Neuronal stem cell (in vitro differentiated cells): ENCODE measurements at regions not wholly inside any gene's neighbourhood (a gene's known extent, or its start where the extent isn't known, plus 50 kb on each side); places are given as distances from the start of the nearest gene placed in this dataset.
A peak's percentile ranks its signal among the peaks of the same experiment; 100 is the strongest.

Experiments
- DNase-seq: peaks from one replicate; pipeline ENCODE4 v3.0.0-alpha.2; 2013; ENCODE audit warnings: low spot score
- H2AFZ ChIP-seq: one replicate; pipeline ENCODE4 v1.6.1; 2013; ENCODE audit warnings: mild to moderate bottlenecking, low read length, inconsistent platforms
- H2AK5ac ChIP-seq: 2 replicates; pipeline ENCODE4 v1.6.1; 2013; ENCODE audit warnings: low read depth, mild to moderate bottlenecking, inconsistent platforms, low read length, moderate library complexity, mixed read lengths
- H2BK120ac ChIP-seq: 2 replicates; pipeline ENCODE4 v1.6.1; 2013; ENCODE audit warnings: low read depth, mild to moderate bottlenecking, inconsistent platforms, low read length, moderate library complexity, mixed read lengths
- H2BK12ac ChIP-seq: one replicate; pipeline ENCODE4 v1.6.1; 2013; ENCODE audit warnings: low read length, inconsistent platforms
- H2BK15ac ChIP-seq: 2 replicates; pipeline ENCODE4 v1.6.1; 2013; ENCODE audit warnings: mild to moderate bottlenecking, low read length, inconsistent platforms, mixed read lengths
- H2BK5ac ChIP-seq: one replicate; pipeline ENCODE4 v1.6.1; 2013; ENCODE audit warnings: inconsistent platforms, mild to moderate bottlenecking, low read length, moderate library complexity
- H3K14ac ChIP-seq: one replicate; pipeline ENCODE4 v1.6.1; 2013; ENCODE audit warnings: low read length, inconsistent platforms
- H3K18ac ChIP-seq: 2 replicates; pipeline ENCODE4 v1.6.1; 2013; ENCODE audit warnings: low read length, inconsistent platforms
- H3K23ac ChIP-seq: 2 replicates; pipeline ENCODE4 v1.6.1; 2013; ENCODE audit warnings: low read depth, mild to moderate bottlenecking, mixed read lengths, low read length, inconsistent platforms; ENCODE audit not compliant: poor library complexity
- H3K27ac ChIP-seq: replicated peaks from 3 replicates; pipeline ENCODE4 v1.5.1; 2013; ENCODE audit warnings: low read length, inconsistent platforms
- H3K27me3 ChIP-seq, 3 experiments: 2 replicates each; pipeline ENCODE4 v1.6.1; 2013; ENCODE audit warnings: low read length in 3 of 3, mild to moderate bottlenecking in 2 of 3, inconsistent platforms in 1 of 3, low read depth in 1 of 3, mixed read lengths in 1 of 3, moderate library complexity in 1 of 3; ENCODE audit not compliant: control insufficient read depth in 3 of 3, insufficient read depth in 3 of 3
- H3K36me3 ChIP-seq, 2 donors: replicated peaks in 1 of 2; 2 replicates each; pipeline ENCODE4 v1.6.1; 2013; ENCODE audit warnings: low read length in 2 of 2; ENCODE audit not compliant: control insufficient read depth in 2 of 2, insufficient read depth in 2 of 2
- H3K4ac ChIP-seq: 2 replicates; pipeline ENCODE4 v1.6.1; 2013; ENCODE audit warnings: inconsistent platforms, mild to moderate bottlenecking, low read length, moderate library complexity
- H3K4me1 ChIP-seq, 2 donors: 1 replicate in 1 of 2; 2 replicates in 1 of 2; pipeline ENCODE4 v1.6.1; 2013; ENCODE audit warnings: low read length in 2 of 2, low read depth in 1 of 2; ENCODE audit not compliant: control insufficient read depth in 2 of 2, insufficient read depth in 1 of 2
- H3K4me2 ChIP-seq: one replicate; pipeline ENCODE4 v1.6.1; 2013; ENCODE audit warnings: mild to moderate bottlenecking, low read length, inconsistent platforms; ENCODE audit not compliant: insufficient read depth, poor library complexity, severe bottlenecking
- H3K4me3 ChIP-seq, 2 donors: 2 replicates each; pipeline ENCODE4 v1.5.1; 2013; ENCODE audit warnings: low read length in 2 of 2, mild to moderate bottlenecking in 2 of 2, inconsistent platforms in 1 of 2, moderate library complexity in 1 of 2
- H3K79me1 ChIP-seq: one replicate; pipeline ENCODE4 v1.6.1; 2013; ENCODE audit warnings: low read depth, mild to moderate bottlenecking, inconsistent platforms, low read length, moderate library complexity
- H3K9ac ChIP-seq: one replicate; pipeline ENCODE4 v1.6.1; 2013; ENCODE audit warnings: mild to moderate bottlenecking, low read depth, low read length, inconsistent platforms; ENCODE audit not compliant: poor library complexity
- H3K9me3 ChIP-seq, 2 donors: replicated peaks in 1 of 2; 2 replicates each; pipeline versions ENCODE3 to v1.6.1; 2013; ENCODE audit warnings: low read length in 2 of 2, mild to moderate bottlenecking in 2 of 2, inconsistent platforms in 1 of 2, low read depth in 1 of 2, mixed read lengths in 1 of 2, moderate library complexity in 1 of 2; ENCODE audit not compliant: control insufficient read depth in 2 of 2, insufficient read depth in 1 of 2
- H4K8ac ChIP-seq: one replicate; pipeline ENCODE4 v1.6.1; 2013; ENCODE audit warnings: low read depth, mild to moderate bottlenecking, inconsistent platforms, low read length, moderate library complexity
- H4K91ac ChIP-seq: one replicate; pipeline ENCODE4 v1.6.1; 2013; ENCODE audit warnings: low read length, low read depth, mild to moderate bottlenecking, inconsistent platforms; ENCODE audit not compliant: poor library complexity
- WGBS, 2 donors: extraction: QIAGEN DNeasy Blood & Tissue Kit; methylation state at CpG; one replicate each; pipeline ENCODE4 v1.1.7; 2013; ENCODE audit warnings: missing lambda C conversion rate in 2 of 2, mixed read lengths in 1 of 2; ENCODE audit not compliant: insufficient read length in 2 of 2, insufficient replicate concordance in 1 of 2; ENCODE audit errors: extremely low coverage in 2 of 2; 5-methylcytosine and 5-hydroxymethylcytosine counted together

DNA sequence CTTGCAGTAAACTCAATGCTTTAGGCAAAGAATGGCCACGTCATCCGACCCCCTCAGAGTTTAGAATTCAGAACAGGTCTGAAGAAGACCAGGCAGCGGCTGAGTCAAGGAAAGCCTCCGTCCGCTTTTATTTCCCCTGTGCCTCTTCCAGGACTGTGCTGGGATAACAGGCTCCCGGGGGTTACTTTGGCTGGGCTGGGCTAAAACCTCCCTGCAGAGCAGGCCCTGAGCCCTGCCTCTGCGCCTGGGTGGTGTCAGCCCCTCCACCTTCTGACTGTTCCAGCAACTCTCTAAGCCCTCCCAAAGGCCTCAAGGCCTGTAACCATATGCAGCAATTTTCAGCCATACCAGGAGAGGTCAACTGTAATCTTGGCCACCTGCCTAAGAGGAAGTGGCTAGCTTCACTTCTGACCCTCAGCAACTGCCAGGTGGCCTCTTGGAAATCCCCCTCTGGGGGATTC lies 166.5 kb downstream of the RPIA start:
- no peak for DNase-seq
- no peak overlapping the region for H4K91ac ChIP-seq
- H3K9me3 ChIP-seq, result no peaks in the 10 kb centered on the region
- no peak overlapping the region for H2AFZ ChIP-seq
- H3K4ac ChIP-seq, result no peak overlapping the region
- no peak overlapping the region for H4K8ac ChIP-seq
- no peak overlapping the region for H3K23ac ChIP-seq
- no peaks in the 10 kb centered on the region for H3K36me3 ChIP-seq
- peak overlapping the region; percentile 62 for H3K18ac ChIP-seq
- H2AK5ac ChIP-seq, result no peak overlapping the region
- no peak overlapping the region for H2BK120ac ChIP-seq
- no peaks in the 10 kb centered on the region for H3K79me1 ChIP-seq
- no CpG with 5 or more reads among the region's 7 CpGs for WGBS, 2 donors
- H3K14ac ChIP-seq, result no peak overlapping the region
- no peak overlapping the region for H3K27ac ChIP-seq
- H3K4me2 ChIP-seq, result no peak overlapping the region
- peaks cover 0 to 9% of the 10 kb centered on the region in 2 donors for H3K4me1 ChIP-seq
- no peak overlapping the region for H2BK5ac ChIP-seq
- H3K4me3 ChIP-seq, result no peak overlapping the region
- peak overlapping the region; percentile 71 for H2BK15ac ChIP-seq
- no peak overlapping the region for H2BK12ac ChIP-seq
- H3K27me3 ChIP-seq, result peaks cover 0 to 18% (median 0%) of the 10 kb centered on the region in 3 experiments
- no peak overlapping the region for H3K9ac ChIP-seq

DNA sequence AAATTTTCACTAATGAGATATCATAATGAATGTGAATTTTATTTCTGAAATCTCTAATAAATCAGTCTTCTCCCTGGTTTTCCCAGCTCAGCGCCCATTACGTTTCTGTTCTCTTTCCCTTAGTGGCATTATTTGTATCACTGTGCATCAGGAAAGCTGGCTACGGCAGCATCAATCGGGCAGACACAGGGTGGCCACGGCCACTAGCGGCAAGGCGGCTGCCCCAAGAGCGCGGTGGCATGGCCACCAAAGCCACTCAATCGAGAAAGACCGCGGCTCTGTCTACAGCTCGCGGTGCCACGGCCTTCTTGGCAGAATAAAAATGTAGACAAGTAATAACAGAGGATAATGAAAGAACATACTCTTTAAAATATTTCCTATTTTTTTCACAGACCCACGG lies 168.0 kb downstream of the RPIA start:
- WGBS, 2 donors, result 100% methylated on average over 1 of the region's 16 CpGs; no CpG with 5 or more reads in 1 of the 2 donors
- Histone ChIP-seq H4K8ac (no peak overlapping the region), H2AK5ac (no peak overlapping the region), H3K18ac (no peak overlapping the region), H3K79me1 (no peaks in the 10 kb centered on the region), H3K23ac (no peak overlapping the region), H3K14ac (no peak overlapping the region), H3K27me3 (peaks cover 0 to 13% (median 0%) of the 10 kb centered on the region in 3 experiments), H3K4me2 (no peak overlapping the region), H2AFZ (no peak overlapping the region), H4K91ac (no peak overlapping the region), H3K4me3 (no peak overlapping the region), H3K4me1 (peaks cover 0 to 9% of the 10 kb centered on the region in 2 donors), H3K27ac (no peak overlapping the region), H2BK120ac (no peak overlapping the region), H3K9me3 (no peaks in the 10 kb centered on the region), H2BK5ac (no peak overlapping the region), H2BK15ac (no peak overlapping the region), H3K9ac (no peak overlapping the region), H3K4ac (no peak overlapping the region), H2BK12ac (no peak overlapping the region), H3K36me3 (no peaks in the 10 kb centered on the region)
- no peak for DNase-seq

DNA sequence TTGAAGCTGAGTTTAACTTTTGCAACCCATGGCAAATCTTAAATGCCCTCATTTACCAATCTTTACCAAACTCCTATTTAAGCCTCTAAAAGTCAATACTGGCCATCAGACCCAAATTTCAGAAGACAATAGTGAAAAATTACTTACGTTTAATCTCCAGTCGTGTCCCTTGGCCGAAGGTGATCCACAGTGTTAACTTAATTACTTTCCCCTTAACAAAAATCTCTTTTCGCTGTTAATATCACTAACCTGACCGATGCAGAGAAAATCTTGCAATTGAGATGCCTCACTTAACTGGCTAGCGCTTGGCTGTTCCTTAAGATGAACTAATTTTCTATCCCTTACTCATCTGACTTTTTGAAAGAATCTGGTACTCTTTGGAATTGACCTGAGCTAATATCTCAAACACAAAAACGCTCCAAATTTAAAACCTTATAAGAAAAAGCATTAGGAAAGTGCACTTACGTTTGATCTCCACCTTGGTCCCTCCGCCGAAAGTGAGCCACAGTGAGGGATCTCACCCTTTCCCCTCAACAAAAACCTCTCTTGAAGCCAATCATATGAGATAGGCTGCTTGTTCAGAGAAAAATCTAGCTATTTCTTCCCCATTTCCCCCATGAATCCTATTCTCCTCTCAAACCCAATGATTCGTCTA lies 169.1 kb downstream of the RPIA start:
- Histone ChIP-seq H3K4ac (no peak overlapping the region), H4K8ac (no peak overlapping the region), H2AFZ (no peak overlapping the region), H2AK5ac (no peak overlapping the region), H3K4me3 (no peak overlapping the region), H3K18ac (no peak overlapping the region), H3K4me1 (peaks cover 0 to 9% of the 10 kb centered on the region in 2 donors), H3K9ac (no peak overlapping the region), H3K14ac (no peak overlapping the region), H3K4me2 (no peak overlapping the region), H4K91ac (no peak overlapping the region), H2BK120ac (no peak overlapping the region), H2BK15ac (no peak overlapping the region), H3K9me3 (no peaks in the 10 kb centered on the region), H3K27ac (no peak overlapping the region), H2BK12ac (no peak overlapping the region), H2BK5ac (no peak overlapping the region), H3K79me1 (no peaks in the 10 kb centered on the region), H3K36me3 (no peaks in the 10 kb centered on the region), H3K23ac (no peak overlapping the region), H3K27me3 (peaks cover 0 to 11% (median 0%) of the 10 kb centered on the region in 3 experiments)
- no CpG with 5 or more reads among the region's 11 CpGs for WGBS, 2 donors
- DNase-seq, result no peak

DNA sequence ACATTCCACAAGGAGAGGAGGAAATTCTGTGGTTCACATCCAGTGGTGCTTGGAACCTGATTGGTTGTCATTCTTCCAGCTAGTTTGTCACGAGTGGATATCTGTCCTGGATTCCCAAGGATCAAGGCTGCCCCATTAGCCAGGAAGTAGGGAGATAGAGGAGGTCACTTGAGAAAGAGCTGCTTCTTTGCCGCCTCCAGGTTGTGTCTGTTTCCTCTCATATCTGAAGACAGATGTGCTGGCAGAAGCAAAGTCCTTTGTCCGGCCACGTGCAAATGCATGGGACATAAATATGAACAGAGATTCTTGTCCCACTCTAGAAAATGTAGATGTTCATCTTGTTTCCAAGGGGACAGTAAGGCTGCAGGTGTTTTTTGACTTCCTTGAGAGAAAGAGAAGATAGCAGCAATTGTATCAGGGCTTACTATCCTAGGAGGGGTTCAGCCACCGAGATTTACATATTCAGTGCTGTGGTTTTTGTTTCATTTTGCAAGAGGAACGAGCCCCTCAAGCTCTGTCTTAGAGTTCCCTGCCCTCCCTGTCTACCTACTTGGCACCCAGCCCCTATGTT lies 174.4 kb downstream of the RPIA start:
- H3K23ac ChIP-seq, result no peak overlapping the region
- no peak overlapping the region for H4K91ac ChIP-seq
- no peak overlapping the region for H2BK5ac ChIP-seq
- H2AFZ ChIP-seq, result no peak overlapping the region
- H3K4ac ChIP-seq, result no peak overlapping the region
- H3K4me2 ChIP-seq, result no peak overlapping the region
- H2BK15ac ChIP-seq, result no peak overlapping the region
- no peaks in the 10 kb centered on the region for H3K9me3 ChIP-seq
- no peak overlapping the region for H3K27ac ChIP-seq
- H3K4me3 ChIP-seq, result no peak overlapping the region
- H3K79me1 ChIP-seq, result no peaks in the 10 kb centered on the region
- no peak for DNase-seq
- no peak overlapping the region for H2AK5ac ChIP-seq
- no peak overlapping the region for H4K8ac ChIP-seq
- no peak overlapping the region for H3K18ac ChIP-seq
- whole genome bisulfite sequencing, 2 donors, result no CpG with 5 or more reads among the region's 6 CpGs
- no peaks in the 10 kb centered on the region for H3K36me3 ChIP-seq
- peaks cover 0 to 18% (median 0%) of the 10 kb centered on the region in 3 experiments for H3K27me3 ChIP-seq
- no peak overlapping the region for H3K9ac ChIP-seq
- no peak overlapping the region for H2BK120ac ChIP-seq
- no peaks in the 10 kb centered on the region for H3K4me1 ChIP-seq
- H2BK12ac ChIP-seq, result no peak overlapping the region
- no peak overlapping the region for H3K14ac ChIP-seq
